GM23338 (cell line): ENCODE measurements at regions not wholly inside any gene's neighbourhood (a gene's known extent, or its start where the extent isn't known, plus 50 kb on each side); places are given as distances from the start of the nearest gene placed in this dataset.
A peak's percentile ranks its signal among the peaks of the same experiment; 100 is the strongest.

Experiments used
- ATAC-seq: fragments of 200-7000 bp; cut with Tn5 transposase; 3 replicates; pipeline ENCODE4 v1.9.1; 2020
- DNase-seq: peaks from one replicate; pipeline ENCODE4 v3.0.0-alpha.2; 2015; ENCODE audit warnings: low spot score
- H2AFZ ChIP-seq: fragments of 200-600 bp; sonication (generic); 2 replicates; pipeline ENCODE4 v1.8.0; 2016; ENCODE audit warnings: antibody characterized with exemption, mild to moderate bottlenecking, moderate library complexity
- H3F3A ChIP-seq: fragments of 200-600 bp; sonication (generic); replicated peaks from 2 replicates; pipeline ENCODE4 v1.8.0; 2017; ENCODE audit warnings: antibody characterized with exemption, mixed run types, low read depth
- H3K27ac ChIP-seq: fragments of 200-600 bp; sonication (generic); 2 replicates; pipeline ENCODE4 v1.6.1; 2016; ENCODE audit warnings: low read depth
- H3K27me3 ChIP-seq: fragments of 200-600 bp; sonication (generic); 2 replicates; pipeline ENCODE4 v1.8.0; 2016; ENCODE audit warnings: mild to moderate bottlenecking, mixed run types, moderate library complexity; ENCODE audit not compliant: insufficient read depth
- H3K36me3 ChIP-seq: fragments of 200-600 bp; sonication (generic); 2 replicates; pipeline ENCODE4 v1.8.0; 2016; ENCODE audit warnings: mild to moderate bottlenecking; ENCODE audit not compliant: insufficient read depth
- H3K4me1 ChIP-seq: fragments of 200-600 bp; sonication (generic); 2 replicates; pipeline ENCODE4 v1.8.0; 2016; ENCODE audit warnings: mild to moderate bottlenecking, moderate library complexity; ENCODE audit not compliant: insufficient read depth
- H3K4me2 ChIP-seq: fragments of 200-600 bp; sonication (generic); 2 replicates; pipeline ENCODE4 v1.7.1; 2017; ENCODE audit warnings: mixed run types
- H3K4me3 ChIP-seq: fragments of 200-600 bp; sonication (generic); 2 replicates; pipeline ENCODE4 v1.6.1; 2016; ENCODE audit warnings: mixed run types
- H3K79me2 ChIP-seq: fragments of 200-600 bp; sonication (generic); replicated peaks from 2 replicates; pipeline ENCODE4 v1.8.0; 2017; ENCODE audit warnings: mild to moderate bottlenecking; ENCODE audit not compliant: insufficient read depth
- H3K9me2 ChIP-seq: fragments of 200-600 bp; sonication (generic); 2 replicates; pipeline ENCODE4 v1.8.0; 2017; ENCODE audit not compliant: insufficient read depth
- H4K20me1 ChIP-seq: fragments of 200-600 bp; sonication (generic); replicated peaks from 2 replicates; pipeline ENCODE4 v1.8.0; 2017; ENCODE audit warnings: mild to moderate bottlenecking; ENCODE audit not compliant: insufficient read depth
- H3K27ac Mint-ChIP-seq: 2 replicates; pipeline ENCODE4 v1.8.0; 2020; ENCODE audit warnings: inconsistent platforms, mild to moderate bottlenecking, moderate library complexity, mixed read lengths
- H3K27me3 Mint-ChIP-seq: 3 replicates; pipeline ENCODE4 v1.8.0; 2022; ENCODE audit warnings: low read depth, mild to moderate bottlenecking, moderate library complexity, mixed read lengths, inconsistent platforms; ENCODE audit not compliant: insufficient read depth, poor library complexity
- H3K36me3 Mint-ChIP-seq: 3 replicates; pipeline ENCODE4 v1.8.0; 2021; ENCODE audit warnings: low read depth, mild to moderate bottlenecking, inconsistent platforms, moderate library complexity, mixed read lengths
- H3K4me1 Mint-ChIP-seq: 3 replicates; pipeline ENCODE4 v1.8.0; 2020; ENCODE audit warnings: mild to moderate bottlenecking, inconsistent platforms, mixed read lengths
- H3K4me3 Mint-ChIP-seq: 3 replicates; pipeline ENCODE4 v1.8.0; 2021; ENCODE audit warnings: moderate library complexity, mild to moderate bottlenecking, inconsistent platforms, mixed read lengths
- H3K9me3 Mint-ChIP-seq: 3 replicates; pipeline ENCODE4 v1.8.0; 2020; ENCODE audit warnings: moderate library complexity, mild to moderate bottlenecking, inconsistent platforms, mixed read lengths
- CREB1 ChIP-seq: fragments of 250-450 bp; sonication (Bioruptor Pico); IDR thresholded peaks from 2 replicates; pipeline ENCODE4 v1.5.0; 2020; ENCODE audit warnings: low read depth, mild to moderate bottlenecking, moderate library complexity
- JUNB ChIP-seq: IDR thresholded peaks from one replicate; pipeline ENCODE4 v1.6.1; 2016; ENCODE audit warnings: antibody characterized with exemption; ENCODE audit not compliant: unreplicated experiment
- NANOG ChIP-seq: IDR thresholded peaks from 2 replicates; pipeline ENCODE4 v1.6.1; 2016; ENCODE audit warnings: antibody characterized with exemption, borderline replicate concordance
- POLR2AphosphoS5 ChIP-seq: IDR thresholded peaks from 2 replicates; pipeline ENCODE4 v1.6.1; 2016; ENCODE audit warnings: antibody characterized with exemption, low read depth
- STAT1 ChIP-seq: IDR thresholded peaks from one replicate; pipeline ENCODE4 v1.6.1; 2016; ENCODE audit warnings: antibody characterized with exemption; ENCODE audit not compliant: unreplicated experiment
- ZNF114 ChIP-seq: fragments of 250-450 bp; sonication (Bioruptor Pico); IDR thresholded peaks from 2 replicates; pipeline ENCODE4 v1.5.0; 2020; ENCODE audit warnings: mild to moderate bottlenecking, moderate library complexity
- ZNF331 ChIP-seq: fragments of 250-450 bp; sonication (Bioruptor Pico); IDR thresholded peaks from 2 replicates; pipeline ENCODE4 v1.5.0; 2020; ENCODE audit warnings: low read depth, mild to moderate bottlenecking, moderate library complexity
- TF ChIP-seq, protein P1 (sequence below): IDR thresholded peaks from one replicate; pipeline ENCODE4 v1.6.1; 2018; ENCODE audit warnings: antibody characterized with exemption; ENCODE audit not compliant: unreplicated experiment
- TF ChIP-seq, protein P2 (sequence below): fragments of 250-450 bp; sonication (Bioruptor Pico); IDR thresholded peaks from 2 replicates; pipeline ENCODE4 v1.5.0; 2020; ENCODE audit warnings: mild to moderate bottlenecking, moderate library complexity
- TF ChIP-seq, protein P3 (sequence below): IDR thresholded peaks from 2 replicates; pipeline ENCODE4 v1.6.1; 2016; ENCODE audit warnings: antibody characterized with exemption
- TF ChIP-seq, protein P4 (sequence below), 2 experiments: fragments of 200-600 bp in 1 of 2; sonication (generic) in 1 of 2; conservative IDR thresholded peaks; 2 replicates each; pipeline versions ENCODE4 v1.5.1 to v1.6.1; 2016 to 2017; ENCODE audit warnings: antibody characterized with exemption in 2 of 2, low read depth in 2 of 2, mild to moderate bottlenecking in 2 of 2, moderate library complexity in 1 of 2

DNA sequence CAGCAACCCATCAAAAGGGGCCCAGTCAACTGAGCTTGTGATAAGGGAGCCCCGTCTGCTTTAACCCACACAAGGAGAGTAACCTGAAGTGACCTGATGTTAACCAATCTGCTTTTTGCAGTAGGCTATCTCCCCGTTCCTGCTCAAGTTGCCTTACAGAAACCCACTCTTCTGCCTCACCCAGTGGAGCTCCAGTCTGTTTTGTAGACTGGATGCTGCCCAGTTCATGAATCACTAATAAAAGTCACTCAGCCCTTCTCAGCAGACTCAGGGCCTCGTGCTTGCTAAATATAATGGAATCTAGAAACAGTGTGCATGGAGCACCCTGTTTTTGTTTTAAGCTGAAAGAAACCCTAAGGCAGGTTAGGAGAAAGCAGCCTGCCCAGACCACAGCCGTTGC lies 312.3 kb downstream of the FBXW7 start:
- Histone ChIP-seq H3F3A (no peaks in the 10 kb centered on the region), H3K36me3 (no peaks in the 10 kb centered on the region), H3K4me1 (0 out of 2 replicates have a peak, but pooled peaks cover 4% of the 10 kb centered on the region), H4K20me1 (no peaks in the 10 kb centered on the region), H3K27ac (no peak overlapping the region), H3K9me2 (0 out of 2 replicates have a peak, but pooled peaks cover 4% of the 10 kb centered on the region), H2AFZ (peak overlapping the region; percentile 14; the same call in 1 of the 2 replicates), H3K79me2 (no peaks in the 10 kb centered on the region), H3K4me3 (no peak overlapping the region), H3K27me3 (no peaks in the 10 kb centered on the region), H3K4me2 (no peak overlapping the region)
- no peaks in the 10 kb centered on the region; the same call in 2 of the 3 replicates for H3K9me3 Mint-ChIP-seq
- H3K4me1 Mint-ChIP-seq: peaks cover 3% of the 10 kb centered on the region
- no peaks in the 10 kb centered on the region for H3K27me3 Mint-ChIP-seq
- no peak for DNase-seq
- TF ChIP-seq, protein P1, sequence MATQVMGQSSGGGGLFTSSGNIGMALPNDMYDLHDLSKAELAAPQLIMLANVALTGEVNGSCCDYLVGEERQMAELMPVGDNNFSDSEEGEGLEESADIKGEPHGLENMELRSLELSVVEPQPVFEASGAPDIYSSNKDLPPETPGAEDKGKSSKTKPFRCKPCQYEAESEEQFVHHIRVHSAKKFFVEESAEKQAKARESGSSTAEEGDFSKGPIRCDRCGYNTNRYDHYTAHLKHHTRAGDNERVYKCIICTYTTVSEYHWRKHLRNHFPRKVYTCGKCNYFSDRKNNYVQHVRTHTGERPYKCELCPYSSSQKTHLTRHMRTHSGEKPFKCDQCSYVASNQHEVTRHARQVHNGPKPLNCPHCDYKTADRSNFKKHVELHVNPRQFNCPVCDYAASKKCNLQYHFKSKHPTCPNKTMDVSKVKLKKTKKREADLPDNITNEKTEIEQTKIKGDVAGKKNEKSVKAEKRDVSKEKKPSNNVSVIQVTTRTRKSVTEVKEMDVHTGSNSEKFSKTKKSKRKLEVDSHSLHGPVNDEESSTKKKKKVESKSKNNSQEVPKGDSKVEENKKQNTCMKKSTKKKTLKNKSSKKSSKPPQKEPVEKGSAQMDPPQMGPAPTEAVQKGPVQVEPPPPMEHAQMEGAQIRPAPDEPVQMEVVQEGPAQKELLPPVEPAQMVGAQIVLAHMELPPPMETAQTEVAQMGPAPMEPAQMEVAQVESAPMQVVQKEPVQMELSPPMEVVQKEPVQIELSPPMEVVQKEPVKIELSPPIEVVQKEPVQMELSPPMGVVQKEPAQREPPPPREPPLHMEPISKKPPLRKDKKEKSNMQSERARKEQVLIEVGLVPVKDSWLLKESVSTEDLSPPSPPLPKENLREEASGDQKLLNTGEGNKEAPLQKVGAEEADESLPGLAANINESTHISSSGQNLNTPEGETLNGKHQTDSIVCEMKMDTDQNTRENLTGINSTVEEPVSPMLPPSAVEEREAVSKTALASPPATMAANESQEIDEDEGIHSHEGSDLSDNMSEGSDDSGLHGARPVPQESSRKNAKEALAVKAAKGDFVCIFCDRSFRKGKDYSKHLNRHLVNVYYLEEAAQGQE: no peak
- TF ChIP-seq, protein P2, sequence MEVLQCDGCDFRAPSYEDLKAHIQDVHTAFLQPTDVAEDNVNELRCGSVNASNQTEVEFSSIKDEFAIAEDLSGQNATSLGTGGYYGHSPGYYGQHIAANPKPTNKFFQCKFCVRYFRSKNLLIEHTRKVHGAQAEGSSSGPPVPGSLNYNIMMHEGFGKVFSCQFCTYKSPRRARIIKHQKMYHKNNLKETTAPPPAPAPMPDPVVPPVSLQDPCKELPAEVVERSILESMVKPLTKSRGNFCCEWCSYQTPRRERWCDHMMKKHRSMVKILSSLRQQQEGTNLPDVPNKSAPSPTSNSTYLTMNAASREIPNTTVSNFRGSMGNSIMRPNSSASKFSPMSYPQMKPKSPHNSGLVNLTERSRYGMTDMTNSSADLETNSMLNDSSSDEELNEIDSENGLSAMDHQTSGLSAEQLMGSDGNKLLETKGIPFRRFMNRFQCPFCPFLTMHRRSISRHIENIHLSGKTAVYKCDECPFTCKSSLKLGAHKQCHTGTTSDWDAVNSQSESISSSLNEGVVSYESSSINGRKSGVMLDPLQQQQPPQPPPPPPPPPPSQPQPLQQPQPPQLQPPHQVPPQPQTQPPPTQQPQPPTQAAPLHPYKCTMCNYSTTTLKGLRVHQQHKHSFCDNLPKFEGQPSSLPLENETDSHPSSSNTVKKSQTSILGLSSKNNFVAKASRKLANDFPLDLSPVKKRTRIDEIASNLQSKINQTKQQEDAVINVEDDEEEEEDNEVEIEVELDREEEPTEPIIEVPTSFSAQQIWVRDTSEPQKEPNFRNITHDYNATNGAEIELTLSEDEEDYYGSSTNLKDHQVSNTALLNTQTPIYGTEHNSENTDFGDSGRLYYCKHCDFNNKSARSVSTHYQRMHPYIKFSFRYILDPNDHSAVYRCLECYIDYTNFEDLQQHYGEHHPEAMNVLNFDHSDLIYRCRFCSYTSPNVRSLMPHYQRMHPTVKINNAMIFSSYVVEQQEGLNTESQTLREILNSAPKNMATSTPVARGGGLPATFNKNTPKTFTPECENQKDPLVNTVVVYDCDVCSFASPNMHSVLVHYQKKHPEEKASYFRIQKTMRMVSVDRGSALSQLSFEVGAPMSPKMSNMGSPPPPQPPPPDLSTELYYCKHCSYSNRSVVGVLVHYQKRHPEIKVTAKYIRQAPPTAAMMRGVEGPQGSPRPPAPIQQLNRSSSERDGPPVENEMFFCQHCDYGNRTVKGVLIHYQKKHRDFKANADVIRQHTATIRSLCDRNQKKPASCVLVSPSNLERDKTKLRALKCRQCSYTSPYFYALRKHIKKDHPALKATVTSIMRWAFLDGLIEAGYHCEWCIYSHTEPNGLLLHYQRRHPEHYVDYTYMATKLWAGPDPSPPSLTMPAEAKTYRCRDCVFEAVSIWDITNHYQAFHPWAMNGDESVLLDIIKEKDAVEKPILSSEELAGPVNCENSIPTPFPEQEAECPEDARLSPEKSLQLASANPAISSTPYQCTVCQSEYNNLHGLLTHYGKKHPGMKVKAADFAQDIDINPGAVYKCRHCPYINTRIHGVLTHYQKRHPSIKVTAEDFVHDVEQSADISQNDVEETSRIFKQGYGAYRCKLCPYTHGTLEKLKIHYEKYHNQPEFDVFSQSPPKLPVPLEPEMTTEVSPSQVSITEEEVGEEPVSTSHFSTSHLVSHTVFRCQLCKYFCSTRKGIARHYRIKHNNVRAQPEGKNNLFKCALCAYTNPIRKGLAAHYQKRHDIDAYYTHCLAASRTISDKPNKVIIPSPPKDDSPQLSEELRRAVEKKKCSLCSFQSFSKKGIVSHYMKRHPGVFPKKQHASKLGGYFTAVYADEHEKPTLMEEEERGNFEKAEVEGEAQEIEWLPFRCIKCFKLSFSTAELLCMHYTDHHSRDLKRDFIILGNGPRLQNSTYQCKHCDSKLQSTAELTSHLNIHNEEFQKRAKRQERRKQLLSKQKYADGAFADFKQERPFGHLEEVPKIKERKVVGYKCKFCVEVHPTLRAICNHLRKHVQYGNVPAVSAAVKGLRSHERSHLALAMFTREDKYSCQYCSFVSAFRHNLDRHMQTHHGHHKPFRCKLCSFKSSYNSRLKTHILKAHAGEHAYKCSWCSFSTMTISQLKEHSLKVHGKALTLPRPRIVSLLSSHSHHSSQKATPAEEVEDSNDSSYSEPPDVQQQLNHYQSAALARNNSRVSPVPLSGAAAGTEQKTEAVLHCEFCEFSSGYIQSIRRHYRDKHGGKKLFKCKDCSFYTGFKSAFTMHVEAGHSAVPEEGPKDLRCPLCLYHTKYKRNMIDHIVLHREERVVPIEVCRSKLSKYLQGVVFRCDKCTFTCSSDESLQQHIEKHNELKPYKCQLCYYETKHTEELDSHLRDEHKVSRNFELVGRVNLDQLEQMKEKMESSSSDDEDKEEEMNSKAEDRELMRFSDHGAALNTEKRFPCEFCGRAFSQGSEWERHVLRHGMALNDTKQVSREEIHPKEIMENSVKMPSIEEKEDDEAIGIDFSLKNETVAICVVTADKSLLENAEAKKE (CRISPR knock-in tag): no peak
- TF ChIP-seq POLR2AphosphoS5 (no peak), STAT1 (no peak), CREB1 (no peak), ZNF114 (CRISPR knock-in tag) (no peak), JUNB (no peak), NANOG (no peak), ZNF331 (CRISPR knock-in tag) (no peak)
- TF ChIP-seq, protein P3, sequence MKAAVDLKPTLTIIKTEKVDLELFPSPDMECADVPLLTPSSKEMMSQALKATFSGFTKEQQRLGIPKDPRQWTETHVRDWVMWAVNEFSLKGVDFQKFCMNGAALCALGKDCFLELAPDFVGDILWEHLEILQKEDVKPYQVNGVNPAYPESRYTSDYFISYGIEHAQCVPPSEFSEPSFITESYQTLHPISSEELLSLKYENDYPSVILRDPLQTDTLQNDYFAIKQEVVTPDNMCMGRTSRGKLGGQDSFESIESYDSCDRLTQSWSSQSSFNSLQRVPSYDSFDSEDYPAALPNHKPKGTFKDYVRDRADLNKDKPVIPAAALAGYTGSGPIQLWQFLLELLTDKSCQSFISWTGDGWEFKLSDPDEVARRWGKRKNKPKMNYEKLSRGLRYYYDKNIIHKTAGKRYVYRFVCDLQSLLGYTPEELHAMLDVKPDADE: no peak
- TF ChIP-seq, protein P4, sequence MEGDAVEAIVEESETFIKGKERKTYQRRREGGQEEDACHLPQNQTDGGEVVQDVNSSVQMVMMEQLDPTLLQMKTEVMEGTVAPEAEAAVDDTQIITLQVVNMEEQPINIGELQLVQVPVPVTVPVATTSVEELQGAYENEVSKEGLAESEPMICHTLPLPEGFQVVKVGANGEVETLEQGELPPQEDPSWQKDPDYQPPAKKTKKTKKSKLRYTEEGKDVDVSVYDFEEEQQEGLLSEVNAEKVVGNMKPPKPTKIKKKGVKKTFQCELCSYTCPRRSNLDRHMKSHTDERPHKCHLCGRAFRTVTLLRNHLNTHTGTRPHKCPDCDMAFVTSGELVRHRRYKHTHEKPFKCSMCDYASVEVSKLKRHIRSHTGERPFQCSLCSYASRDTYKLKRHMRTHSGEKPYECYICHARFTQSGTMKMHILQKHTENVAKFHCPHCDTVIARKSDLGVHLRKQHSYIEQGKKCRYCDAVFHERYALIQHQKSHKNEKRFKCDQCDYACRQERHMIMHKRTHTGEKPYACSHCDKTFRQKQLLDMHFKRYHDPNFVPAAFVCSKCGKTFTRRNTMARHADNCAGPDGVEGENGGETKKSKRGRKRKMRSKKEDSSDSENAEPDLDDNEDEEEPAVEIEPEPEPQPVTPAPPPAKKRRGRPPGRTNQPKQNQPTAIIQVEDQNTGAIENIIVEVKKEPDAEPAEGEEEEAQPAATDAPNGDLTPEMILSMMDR (conservative IDR thresholded peaks at IDR 0.05; ENCODE audit: low read depth in 2 of 2): no peak
- H3K4me3 Mint-ChIP-seq: no peak overlapping the region
- no peak overlapping the region for H3K27ac Mint-ChIP-seq
- no peak for ATAC-seq
- no peaks in the 10 kb centered on the region for H3K36me3 Mint-ChIP-seq
